ENCODE measurements at regions not wholly inside any gene's neighbourhood (a gene's known extent, or its start where the extent isn't known, plus 50 kb on each side); places are given as distances from the start of the nearest gene placed in this dataset.

- intact Hi-C loops (cut with DNase I) = no loop called here
Observed at GRCh38 chr16:6641091-6641490, 691.6 kb upstream of the RBFOX1 start.

GRCh38 chr16:6636457-6636856, 696.2 kb upstream of the RBFOX1 start:
- DNase-seq (ENCODE audit: extremely low spot score in 2 of 2) = no peak
- Histone ChIP-seq H3K27me3 (no peaks in the 10 kb centered on the region), H3K4me1 (no peaks in the 10 kb centered on the region), H3K4me3 (no peak overlapping the region), H3K9me3 (no peaks in the 10 kb centered on the region), H3K36me3 (no peaks in the 10 kb centered on the region), H3K27ac (no peak overlapping the region)
- intact Hi-C loops (cut with DNase I) = no loop called here
- TF ChIP-seq POLR2A (IDR thresholded peaks at IDR 0.05) = no peak
- TF ChIP-seq POLR2AphosphoS5 (IDR thresholded peaks at IDR 0.05; ENCODE audit: insufficient read depth in 1 of 2, low read depth in 1 of 2) = no peak
- TF ChIP-seq CTCF (IDR thresholded peaks at IDR 0.05) = no peak

More at GRCh38 chr16:6641091-6641490, 691.6 kb upstream of the RBFOX1 start:
- Histone ChIP-seq H3K4me3 (no peak overlapping the region), H3K27me3 (no peaks in the 10 kb centered on the region), H3K4me1 (no peaks in the 10 kb centered on the region), H3K36me3 (no peaks in the 10 kb centered on the region), H3K27ac (no peak overlapping the region), H3K9me3 (no peaks in the 10 kb centered on the region)
- TF ChIP-seq CTCF (IDR thresholded peaks at IDR 0.05) (no peak), POLR2A (IDR thresholded peaks at IDR 0.05) (no peak), POLR2AphosphoS5 (IDR thresholded peaks at IDR 0.05; ENCODE audit: insufficient read depth in 1 of 2, low read depth in 1 of 2) (no peak)
- no peak for DNase-seq (ENCODE audit: extremely low spot score in 2 of 2)

- no peak overlapping the region for H3K27ac ChIP-seq
Observed at GRCh38 chr16:6634151-6634550, 698.5 kb upstream of the RBFOX1 start.

GRCh38 chr16:6633456-6633855, 699.2 kb upstream of the RBFOX1 start:
- no peak for DNase-seq (ENCODE audit: extremely low spot score in 2 of 2)
- Histone ChIP-seq H3K4me3 (no peak overlapping the region), H3K36me3 (no peaks in the 10 kb centered on the region), H3K4me1 (no peaks in the 10 kb centered on the region), H3K9me3 (no peaks in the 10 kb centered on the region), H3K27ac (no peak overlapping the region), H3K27me3 (no peaks in the 10 kb centered on the region)
- TF ChIP-seq CTCF (IDR thresholded peaks at IDR 0.05) (no peak), POLR2A (IDR thresholded peaks at IDR 0.05) (no peak), POLR2AphosphoS5 (IDR thresholded peaks at IDR 0.05; ENCODE audit: insufficient read depth in 1 of 2, low read depth in 1 of 2) (no peak)
- intact Hi-C loops (cut with DNase I) = no loop called here

More at GRCh38 chr16:6634151-6634550, 698.5 kb upstream of the RBFOX1 start:
- TF ChIP-seq CTCF (IDR thresholded peaks at IDR 0.05) = no peak
- no peak for TF ChIP-seq POLR2A (IDR thresholded peaks at IDR 0.05)
- no peak for TF ChIP-seq POLR2AphosphoS5 (IDR thresholded peaks at IDR 0.05; ENCODE audit: insufficient read depth in 1 of 2, low read depth in 1 of 2)
- no peaks in the 10 kb centered on the region for H3K9me3 ChIP-seq
- no peaks in the 10 kb centered on the region for H3K27me3 ChIP-seq
- H3K36me3 ChIP-seq = no peaks in the 10 kb centered on the region
- no peak for DNase-seq (ENCODE audit: extremely low spot score in 2 of 2)
- H3K4me3 ChIP-seq = no peak overlapping the region
- H3K4me1 ChIP-seq = no peaks in the 10 kb centered on the region
- intact Hi-C loops (cut with DNase I) = no loop called here

GRCh38 chr16:6629110-6629509, 703.5 kb upstream of the RBFOX1 start:
- H3K27ac ChIP-seq = no peak overlapping the region
- H3K4me3 ChIP-seq = no peak overlapping the region
- intact Hi-C loops (cut with DNase I) = no loop called here
- no peaks in the 10 kb centered on the region for H3K27me3 ChIP-seq
- no peak for DNase-seq (ENCODE audit: extremely low spot score in 2 of 2)
- no peaks in the 10 kb centered on the region for H3K36me3 ChIP-seq
- no peak for TF ChIP-seq CTCF (IDR thresholded peaks at IDR 0.05)
- no peak for TF ChIP-seq POLR2A (IDR thresholded peaks at IDR 0.05)
- no peak for TF ChIP-seq POLR2AphosphoS5 (IDR thresholded peaks at IDR 0.05; ENCODE audit: insufficient read depth in 1 of 2, low read depth in 1 of 2)
- H3K9me3 ChIP-seq = no peaks in the 10 kb centered on the region
- no peaks in the 10 kb centered on the region for H3K4me1 ChIP-seq

Data from vagina (tissue), 2 donors.